ENCODE measurements at regions not wholly inside any gene's neighbourhood (a gene's known extent, or its start where the extent isn't known, plus 50 kb on each side); places are given as distances from the start of the nearest gene placed in this dataset.

DNA sequence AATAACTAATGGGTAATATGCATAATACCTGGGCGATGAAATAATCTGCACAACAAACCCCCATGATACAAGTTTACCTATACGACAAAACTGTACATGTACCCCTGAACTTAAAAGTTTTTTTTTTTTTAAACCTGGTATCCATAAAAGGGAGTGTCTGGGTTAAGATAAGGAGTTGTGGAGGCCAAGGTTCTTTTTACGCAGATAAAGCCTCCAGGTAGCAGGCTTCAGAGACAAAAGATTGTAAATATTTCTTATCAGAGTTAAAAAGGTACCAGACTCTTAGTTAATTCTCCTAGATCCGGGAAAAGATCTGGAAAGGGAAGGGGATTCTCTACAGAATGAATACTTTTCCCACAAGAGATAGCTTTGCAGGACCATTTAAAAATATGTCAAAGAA lies 259.4 kb upstream of the SSTR1 start:
- TF ChIP-seq ELF4 (IDR thresholded peaks at IDR 0.05) (no peak), TARDBP (IDR thresholded peaks at IDR 0.05) (no peak), NFRKB (IDR thresholded peaks at IDR 0.05) (no peak), FOXA1 (IDR thresholded peaks at IDR 0.05) (no peak), SP1 (IDR thresholded peaks at IDR 0.05) (no peak), ARNT (IDR thresholded peaks at IDR 0.05) (no peak), FOXK2 (IDR thresholded peaks at IDR 0.05) (no peak), FOXM1 (IDR thresholded peaks at IDR 0.05; ENCODE audit: borderline replicate concordance) (no peak)
- TF ChIP-seq, protein P1, sequence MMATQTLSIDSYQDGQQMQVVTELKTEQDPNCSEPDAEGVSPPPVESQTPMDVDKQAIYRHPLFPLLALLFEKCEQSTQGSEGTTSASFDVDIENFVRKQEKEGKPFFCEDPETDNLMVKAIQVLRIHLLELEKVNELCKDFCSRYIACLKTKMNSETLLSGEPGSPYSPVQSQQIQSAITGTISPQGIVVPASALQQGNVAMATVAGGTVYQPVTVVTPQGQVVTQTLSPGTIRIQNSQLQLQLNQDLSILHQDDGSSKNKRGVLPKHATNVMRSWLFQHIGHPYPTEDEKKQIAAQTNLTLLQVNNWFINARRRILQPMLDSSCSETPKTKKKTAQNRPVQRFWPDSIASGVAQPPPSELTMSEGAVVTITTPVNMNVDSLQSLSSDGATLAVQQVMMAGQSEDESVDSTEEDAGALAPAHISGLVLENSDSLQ (IDR thresholded peaks at IDR 0.05): no peak

Data from HEK293T (cell line).